Tibial nerve (tissue), 3 donors: ENCODE measurements at regions not wholly inside any gene's neighbourhood (a gene's known extent, or its start where the extent isn't known, plus 50 kb on each side); places are given as distances from the start of the nearest gene placed in this dataset.

Source experiments
- POLR2A ChIP-seq, 2 donors: fragments of 450-650 bp; IDR thresholded peaks; one replicate each; pipeline ENCODE4 v1.6.1; 2017; ENCODE audit warnings: antibody characterized with exemption in 2 of 2, mild to moderate bottlenecking in 2 of 2, moderate library complexity in 2 of 2
- TF ChIP-seq, protein P1 (sequence below), 5 experiments: fragments of 200-600 bp in 3 of 5; fragments of 450-650 bp in 2 of 5; sonication (generic) in 3 of 5; IDR thresholded peaks; one replicate each; pipeline ENCODE4 v1.5.1; 2016 to 2019; ENCODE audit warnings: antibody characterized with exemption in 5 of 5, mild to moderate bottlenecking in 3 of 5, moderate library complexity in 2 of 5

DNA sequence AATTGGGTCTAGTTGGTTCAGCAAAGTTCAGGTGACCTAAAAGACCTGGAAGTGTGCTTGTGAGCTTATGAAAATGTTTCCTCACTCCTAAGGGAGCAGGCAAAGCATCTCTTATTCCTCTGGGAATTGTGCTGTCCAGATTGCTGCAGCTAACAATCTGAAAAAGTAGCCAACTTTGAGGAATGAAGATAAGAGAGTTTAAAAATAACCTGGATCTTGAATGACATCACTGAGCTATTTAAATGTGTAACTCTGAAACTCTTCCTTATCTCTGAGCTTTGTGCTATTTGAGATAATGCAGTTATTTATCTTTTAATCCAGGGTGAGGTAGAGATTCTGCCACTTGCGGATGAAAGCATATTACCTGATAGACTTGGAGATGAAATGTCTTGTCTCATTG lies 384.8 kb downstream of the PPP4R3C start:
- no peak for TF ChIP-seq POLR2A (IDR thresholded peaks at IDR 0.05)
- TF ChIP-seq, protein P1, sequence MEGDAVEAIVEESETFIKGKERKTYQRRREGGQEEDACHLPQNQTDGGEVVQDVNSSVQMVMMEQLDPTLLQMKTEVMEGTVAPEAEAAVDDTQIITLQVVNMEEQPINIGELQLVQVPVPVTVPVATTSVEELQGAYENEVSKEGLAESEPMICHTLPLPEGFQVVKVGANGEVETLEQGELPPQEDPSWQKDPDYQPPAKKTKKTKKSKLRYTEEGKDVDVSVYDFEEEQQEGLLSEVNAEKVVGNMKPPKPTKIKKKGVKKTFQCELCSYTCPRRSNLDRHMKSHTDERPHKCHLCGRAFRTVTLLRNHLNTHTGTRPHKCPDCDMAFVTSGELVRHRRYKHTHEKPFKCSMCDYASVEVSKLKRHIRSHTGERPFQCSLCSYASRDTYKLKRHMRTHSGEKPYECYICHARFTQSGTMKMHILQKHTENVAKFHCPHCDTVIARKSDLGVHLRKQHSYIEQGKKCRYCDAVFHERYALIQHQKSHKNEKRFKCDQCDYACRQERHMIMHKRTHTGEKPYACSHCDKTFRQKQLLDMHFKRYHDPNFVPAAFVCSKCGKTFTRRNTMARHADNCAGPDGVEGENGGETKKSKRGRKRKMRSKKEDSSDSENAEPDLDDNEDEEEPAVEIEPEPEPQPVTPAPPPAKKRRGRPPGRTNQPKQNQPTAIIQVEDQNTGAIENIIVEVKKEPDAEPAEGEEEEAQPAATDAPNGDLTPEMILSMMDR (IDR thresholded peaks at IDR 0.05), result no peak
